ENCODE measurements at regions not wholly inside any gene's neighbourhood (a gene's known extent, or its start where the extent isn't known, plus 50 kb on each side); places are given as distances from the start of the nearest gene placed in this dataset.

DNA sequence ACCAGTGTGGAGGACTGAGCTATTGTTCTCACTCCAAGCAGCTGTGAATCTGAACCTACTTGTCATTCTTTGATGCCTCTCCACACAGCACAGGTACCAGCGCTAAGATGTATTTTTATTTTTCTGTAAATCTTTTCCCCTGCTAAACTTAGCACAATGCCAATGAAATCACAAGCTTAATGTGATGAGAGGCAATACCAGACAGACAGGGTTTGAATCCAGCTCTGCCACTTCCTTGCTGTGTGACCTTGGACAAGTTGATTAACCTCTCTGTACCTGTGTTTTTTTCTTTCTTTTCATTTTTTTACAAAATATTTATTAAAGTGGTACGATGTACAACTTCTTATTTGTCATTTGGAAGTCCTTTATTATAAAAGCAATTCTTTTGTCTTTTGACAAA is 757.6 kb downstream of the MED13L start:
- Histone ChIP-seq H3K27me3 (no peaks in the 10 kb centered on the region), H3K36me3 (no peaks in the 10 kb centered on the region), H3K4me3 (no peak overlapping the region), H3K9me3 (peaks cover 0 to 5% (median 1%) of the 10 kb centered on the region in 4 donors), H3K27ac (no peak overlapping the region), H3K4me1 (no peaks in the 10 kb centered on the region)
- TF ChIP-seq EP300 (IDR thresholded peaks at IDR 0.05) = no peak
- 79 to 91% methylated on average over 2 of the region's 2 CpGs for WGBS, 2 donors
- DNase-seq (no peak), ATAC-seq (ENCODE audit: low FRiP score in 2 of 2) (no peak)

GRCh38 chr12:115519359-115519758 is 758.1 kb downstream of the MED13L start:
- Histone ChIP-seq H3K36me3 (no peaks in the 10 kb centered on the region), H3K4me1 (no peaks in the 10 kb centered on the region), H3K27ac (no peak overlapping the region), H3K4me3 (no peak overlapping the region), H3K27me3 (no peaks in the 10 kb centered on the region), H3K9me3 (peaks cover 0 to 5% (median 1%) of the 10 kb centered on the region in 4 donors)
- ATAC-seq (ENCODE audit: low FRiP score in 2 of 2) = no peak
- no peak for DNase-seq
- WGBS, 2 donors = 80 to 88% methylated on average over 1 of the region's 1 CpG
- TF ChIP-seq CTCF (IDR thresholded peaks at IDR 0.05) = no peak
- TF ChIP-seq POLR2AphosphoS5 (IDR thresholded peaks at IDR 0.05) = no peak
- TF ChIP-seq POLR2A (IDR thresholded peaks at IDR 0.05) = no peak
- no peak for TF ChIP-seq EP300 (IDR thresholded peaks at IDR 0.05)

- ATAC-seq (ENCODE audit: low FRiP score in 2 of 2) = no peak
- Histone ChIP-seq H3K4me3 (no peak overlapping the region), H3K4me1 (no peaks in the 10 kb centered on the region), H3K27me3 (no peaks in the 10 kb centered on the region), H3K9me3 (peaks cover 0 to 5% (median 5%) of the 10 kb centered on the region in 4 donors), H3K27ac (no peak overlapping the region), H3K36me3 (no peaks in the 10 kb centered on the region)
- TF ChIP-seq POLR2AphosphoS5 (IDR thresholded peaks at IDR 0.05) = no peak
- no peak for DNase-seq
- 91 to 96% methylated on average over 4 of the region's 4 CpGs for WGBS, 2 donors
Measured at GRCh38 chr12:115517913-115518312, 759.6 kb downstream of the MED13L start.

DNA sequence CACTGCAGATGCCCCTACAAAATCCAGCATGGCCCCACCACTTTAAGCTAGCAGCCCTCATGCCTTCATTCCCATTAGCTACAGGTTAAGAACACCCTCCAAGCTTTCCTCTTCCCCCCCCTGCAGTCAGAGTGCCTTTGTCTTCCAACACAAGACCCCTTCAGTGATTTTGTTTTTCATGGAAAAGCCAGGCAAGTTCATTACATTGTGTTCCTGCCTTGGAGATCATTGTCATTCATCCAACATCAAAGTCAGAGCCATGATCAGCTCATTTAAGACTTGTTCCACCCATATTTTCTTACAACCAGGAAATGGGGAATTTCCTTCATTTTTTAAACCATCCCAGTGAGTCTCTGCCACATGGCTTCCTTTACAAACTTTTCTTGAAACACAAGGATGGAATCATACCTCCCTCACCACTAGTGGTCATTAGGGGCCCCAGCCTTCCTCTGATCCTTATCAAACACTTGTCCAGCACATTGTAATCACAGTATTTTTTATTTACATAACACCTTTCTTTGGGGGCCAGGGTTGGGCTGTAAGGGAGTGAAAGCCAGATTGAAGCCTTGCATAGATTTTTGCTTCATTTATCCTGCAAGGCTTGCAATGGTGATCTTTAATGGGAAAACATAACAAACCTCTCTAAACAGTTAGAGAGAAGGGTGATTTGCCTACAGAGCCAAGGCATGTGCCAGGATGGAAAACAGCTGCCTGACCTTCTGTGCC is 765.3 kb downstream of the MED13L start:
- Histone ChIP-seq H3K27ac (peak overlapping the region in 1 of 4 donors; percentile 30), H3K27me3 (no peaks in the 10 kb centered on the region), H3K36me3 (no peaks in the 10 kb centered on the region), H3K4me3 (no peak overlapping the region), H3K9me3 (peaks cover 0 to 8% (median 4%) of the 10 kb centered on the region in 4 donors), H3K4me1 (peaks cover 0 to 4% (median 0%) of the 10 kb centered on the region in 4 donors)
- DNase-seq = no peak
- no peak for ATAC-seq (ENCODE audit: low FRiP score in 2 of 2)
- TF ChIP-seq POLR2A (IDR thresholded peaks at IDR 0.05) (no peak), EP300 (IDR thresholded peaks at IDR 0.05) (no peak), POLR2AphosphoS5 (IDR thresholded peaks at IDR 0.05) (no peak), CTCF (IDR thresholded peaks at IDR 0.05) (no peak)

- H3K27ac ChIP-seq = peak overlapping the region in 1 of 4 donors; percentile 30
- 79% methylated on average over 2 of the region's 2 CpGs for WGBS, 2 donors
Measured at GRCh38 chr12:115511305-115511704, 766.2 kb downstream of the MED13L start.

More at GRCh38 chr12:115511305-115511704, 766.2 kb downstream of the MED13L start:
- Histone ChIP-seq H3K36me3 (no peaks in the 10 kb centered on the region), H3K27me3 (no peaks in the 10 kb centered on the region), H3K4me1 (peaks cover 0 to 4% (median 0%) of the 10 kb centered on the region in 4 donors), H3K4me3 (no peak overlapping the region), H3K9me3 (peaks cover 0 to 8% (median 3%) of the 10 kb centered on the region in 4 donors)
- no peak for DNase-seq
- no peak for ATAC-seq (ENCODE audit: low FRiP score in 2 of 2)
- no peak for TF ChIP-seq CTCF (IDR thresholded peaks at IDR 0.05)
- TF ChIP-seq POLR2A (IDR thresholded peaks at IDR 0.05) = no peak
- TF ChIP-seq POLR2AphosphoS5 (IDR thresholded peaks at IDR 0.05) = no peak
- no peak for TF ChIP-seq EP300 (IDR thresholded peaks at IDR 0.05)

Data from upper lobe of left lung (tissue), 6 donors.